ENCODE measurements at regions not wholly inside any gene's neighbourhood (a gene's known extent, or its start where the extent isn't known, plus 50 kb on each side); places are given as distances from the start of the nearest gene placed in this dataset.

DNA sequence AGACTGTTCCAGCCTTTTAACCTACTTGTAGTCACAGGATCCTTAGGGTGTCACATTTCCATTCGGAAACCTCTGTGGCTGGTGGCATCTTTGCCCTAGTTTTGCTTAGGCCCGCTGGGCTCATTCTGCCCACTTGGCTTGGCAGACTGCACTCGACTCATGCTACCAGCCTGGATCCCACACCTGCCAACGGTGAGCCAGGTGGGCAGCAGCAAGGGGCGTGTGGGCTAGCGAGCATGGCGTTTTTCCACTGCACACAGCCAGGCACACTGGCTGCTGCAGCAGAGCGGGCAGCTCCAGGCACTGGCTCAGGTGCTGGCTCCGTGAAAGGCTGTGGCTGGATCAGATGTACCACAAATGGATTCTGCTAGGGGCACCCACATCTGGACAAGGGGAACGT lies 838.2 kb downstream of the SLITRK6 start:
- Histone ChIP-seq H3K27ac (no peak overlapping the region), H3K4me1 (no peaks in the 10 kb centered on the region), H3K36me3 (no peaks in the 10 kb centered on the region), H3K27me3 (ENCODE audit: low read depth) (no peaks in the 10 kb centered on the region), H3K9me3 (no peaks in the 10 kb centered on the region), H3K4me3 (no peak overlapping the region)
- DNase-seq (no peak), ATAC-seq (no peak)
- intact Hi-C loops (cut with DNase I), result no loop called here
- TF ChIP-seq, protein P1, sequence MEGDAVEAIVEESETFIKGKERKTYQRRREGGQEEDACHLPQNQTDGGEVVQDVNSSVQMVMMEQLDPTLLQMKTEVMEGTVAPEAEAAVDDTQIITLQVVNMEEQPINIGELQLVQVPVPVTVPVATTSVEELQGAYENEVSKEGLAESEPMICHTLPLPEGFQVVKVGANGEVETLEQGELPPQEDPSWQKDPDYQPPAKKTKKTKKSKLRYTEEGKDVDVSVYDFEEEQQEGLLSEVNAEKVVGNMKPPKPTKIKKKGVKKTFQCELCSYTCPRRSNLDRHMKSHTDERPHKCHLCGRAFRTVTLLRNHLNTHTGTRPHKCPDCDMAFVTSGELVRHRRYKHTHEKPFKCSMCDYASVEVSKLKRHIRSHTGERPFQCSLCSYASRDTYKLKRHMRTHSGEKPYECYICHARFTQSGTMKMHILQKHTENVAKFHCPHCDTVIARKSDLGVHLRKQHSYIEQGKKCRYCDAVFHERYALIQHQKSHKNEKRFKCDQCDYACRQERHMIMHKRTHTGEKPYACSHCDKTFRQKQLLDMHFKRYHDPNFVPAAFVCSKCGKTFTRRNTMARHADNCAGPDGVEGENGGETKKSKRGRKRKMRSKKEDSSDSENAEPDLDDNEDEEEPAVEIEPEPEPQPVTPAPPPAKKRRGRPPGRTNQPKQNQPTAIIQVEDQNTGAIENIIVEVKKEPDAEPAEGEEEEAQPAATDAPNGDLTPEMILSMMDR (IDR thresholded peaks at IDR 0.05), result no peak

DNA sequence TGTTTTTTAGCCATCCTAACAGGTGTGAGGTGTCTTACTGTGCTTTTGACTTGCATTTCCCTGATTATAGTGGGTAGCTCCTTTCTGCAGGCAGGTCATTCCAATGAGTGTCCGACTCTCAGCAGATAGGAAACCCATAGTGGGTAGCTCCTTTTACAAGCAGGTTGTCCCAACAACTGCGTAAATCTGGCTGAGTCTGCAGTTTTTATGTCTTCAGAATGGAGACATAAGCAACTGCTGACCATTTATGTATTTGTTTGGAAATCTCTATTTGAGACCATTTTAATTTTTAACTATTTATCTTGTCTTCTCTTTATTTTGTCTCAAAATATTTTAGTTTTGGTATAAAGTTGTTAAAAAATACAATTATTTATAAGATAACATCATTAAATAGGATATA lies 839.4 kb downstream of the SLITRK6 start:
- Histone ChIP-seq H3K4me1 (no peaks in the 10 kb centered on the region), H3K4me3 (no peak overlapping the region), H3K9me3 (no peaks in the 10 kb centered on the region), H3K27ac (no peak overlapping the region), H3K27me3 (ENCODE audit: low read depth) (no peaks in the 10 kb centered on the region), H3K36me3 (no peaks in the 10 kb centered on the region)
- intact Hi-C loops (cut with DNase I), result no loop called here
- TF ChIP-seq, protein P1 (IDR thresholded peaks at IDR 0.05), result no peak
- ATAC-seq (no peak), DNase-seq (no peak)

GRCh38 chr13:84954636-84955035 lies 844.6 kb downstream of the SLITRK6 start:
- Histone ChIP-seq H3K9me3 (no peaks in the 10 kb centered on the region), H3K27ac (no peak overlapping the region), H3K4me3 (no peak overlapping the region), H3K27me3 (ENCODE audit: low read depth) (no peaks in the 10 kb centered on the region), H3K4me1 (no peaks in the 10 kb centered on the region), H3K36me3 (no peaks in the 10 kb centered on the region)
- DNase-seq, result no peak
- intact Hi-C loops (cut with DNase I), result no loop called here
- TF ChIP-seq, protein P1 (IDR thresholded peaks at IDR 0.05), result no peak
- no peak for ATAC-seq

GRCh38 chr13:84951128-84951527 lies 848.1 kb downstream of the SLITRK6 start:
- no peaks in the 10 kb centered on the region for H3K4me1 ChIP-seq
- no peaks in the 10 kb centered on the region for H3K9me3 ChIP-seq
- ATAC-seq (no peak), DNase-seq (no peak)
- TF ChIP-seq, protein P1 (IDR thresholded peaks at IDR 0.05), result no peak
- intact Hi-C loops (cut with DNase I), result no loop called here
- H3K36me3 ChIP-seq, result no peaks in the 10 kb centered on the region
- no peak overlapping the region for H3K27ac ChIP-seq
- H3K4me3 ChIP-seq, result no peak overlapping the region
- no peaks in the 10 kb centered on the region for H3K27me3 ChIP-seq (ENCODE audit: low read depth)

GRCh38 chr13:84946192-84946591 lies 853.0 kb downstream of the SLITRK6 start:
- Histone ChIP-seq H3K27ac (no peak overlapping the region), H3K36me3 (no peaks in the 10 kb centered on the region), H3K27me3 (ENCODE audit: low read depth) (no peaks in the 10 kb centered on the region), H3K9me3 (no peaks in the 10 kb centered on the region), H3K4me1 (no peaks in the 10 kb centered on the region), H3K4me3 (no peak overlapping the region)
- intact Hi-C loops (cut with DNase I), result no loop called here
- TF ChIP-seq, protein P1 (IDR thresholded peaks at IDR 0.05), result no peak
- no peak for ATAC-seq
- no peak for DNase-seq

- no peaks in the 10 kb centered on the region for H3K36me3 ChIP-seq
- H3K4me1 ChIP-seq, result no peaks in the 10 kb centered on the region
- H3K4me3 ChIP-seq, result no peak overlapping the region
- TF ChIP-seq, protein P1 (IDR thresholded peaks at IDR 0.05), result no peak
- no peaks in the 10 kb centered on the region for H3K27me3 ChIP-seq (ENCODE audit: low read depth)
- H3K27ac ChIP-seq, result no peak overlapping the region
- intact Hi-C loops (cut with DNase I), result no loop called here
- ATAC-seq (no peak), DNase-seq (no peak)
- no peaks in the 10 kb centered on the region for H3K9me3 ChIP-seq
These were observed 858.4 kb downstream of the SLITRK6 start for GRCh38 chr13:84940798-84941197.
